Tibial nerve (tissue), 4 donors: ENCODE measurements at regions not wholly inside any gene's neighbourhood (a gene's known extent, or its start where the extent isn't known, plus 50 kb on each side); places are given as distances from the start of the nearest gene placed in this dataset.
"Not testable (repeated sequence)": the region's sequence is repeated elsewhere in the genome, so short reads cannot be mapped to it uniquely, and the experiment has no call there.

Experiments used
- DNase-seq, 2 donors: peaks; one replicate each; pipeline ENCODE4 v3.0.0-alpha.2; 2019; ENCODE audit warnings: low spot score in 2 of 2
- H3K27ac ChIP-seq, 4 donors: fragments of 200-600 bp; sonication (generic) in 3 of 4; one replicate each; pipeline ENCODE4 v1.5.1; 2017 to 2019; ENCODE audit warnings: mild to moderate bottlenecking in 1 of 4
- H3K27me3 ChIP-seq, 2 donors: fragments of 200-600 bp; sonication (generic) in 1 of 2; one replicate each; pipeline versions ENCODE4 v1.5.1 to v1.6.0; 2017 to 2019
- H3K36me3 ChIP-seq, 3 donors: fragments of 200-600 bp; sonication (generic); one replicate each; pipeline ENCODE4 v1.5.1; 2018 to 2019
- H3K4me1 ChIP-seq, 4 donors: fragments of 200-600 bp; sonication (generic) in 3 of 4; one replicate each; pipeline ENCODE4 v1.5.1; 2017 to 2019
- H3K4me3 ChIP-seq, 4 donors: fragments of 200-600 bp; sonication (generic) in 3 of 4; one replicate each; pipeline ENCODE4 v1.5.1; 2017 to 2019; ENCODE audit warnings: mild to moderate bottlenecking in 1 of 4, moderate library complexity in 1 of 4
- H3K9me3 ChIP-seq, 4 donors: fragments of 200-600 bp; sonication (generic) in 3 of 4; one replicate each; pipeline ENCODE4 v1.5.1; 2017 to 2019
- EP300 ChIP-seq, 2 donors: sonication (generic); formaldehyde crosslinking; IDR thresholded peaks; one replicate each; pipeline ENCODE4 v1.6.1; 2017; ENCODE audit warnings: antibody characterized with exemption in 2 of 2, mild to moderate bottlenecking in 1 of 2
- POLR2A ChIP-seq, 2 donors: fragments of 450-650 bp; IDR thresholded peaks; one replicate each; pipeline ENCODE4 v1.6.1; 2017; ENCODE audit warnings: antibody characterized with exemption in 2 of 2, mild to moderate bottlenecking in 2 of 2, moderate library complexity in 2 of 2
- WGBS, 2 donors: methylation state at CpG; one replicate each; pipeline ENCODE4 v1.1.5; 2018; 5-methylcytosine and 5-hydroxymethylcytosine counted together
- TF ChIP-seq, protein P1 (sequence below), 5 experiments: fragments of 200-600 bp in 3 of 5; fragments of 450-650 bp in 2 of 5; sonication (generic) in 3 of 5; IDR thresholded peaks; one replicate each; pipeline ENCODE4 v1.5.1; 2016 to 2019; ENCODE audit warnings: antibody characterized with exemption in 5 of 5, mild to moderate bottlenecking in 3 of 5, moderate library complexity in 2 of 5

DNA sequence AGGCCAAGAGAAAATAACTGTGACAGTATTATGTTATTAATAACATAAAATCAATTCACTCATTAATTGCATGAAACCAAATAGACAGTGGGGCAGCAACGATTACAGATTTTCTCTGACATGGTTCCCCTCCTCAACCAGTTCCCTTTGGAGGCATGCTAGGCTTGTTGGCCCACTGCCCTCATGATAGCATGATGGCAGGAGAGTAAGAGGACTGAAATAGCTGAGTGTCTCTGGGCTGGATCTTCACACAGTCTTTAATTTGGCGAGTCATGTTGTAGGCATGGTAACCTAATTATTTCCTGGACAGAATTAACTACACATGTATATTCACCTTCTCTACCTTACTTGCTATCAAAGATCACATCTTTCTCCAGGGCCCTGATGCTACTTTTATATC is 266.2 kb upstream of the PELI2 start:
- WGBS, 2 donors: 80 to 94% methylated on average over 2 of the region's 2 CpGs
- TF ChIP-seq, protein P1, sequence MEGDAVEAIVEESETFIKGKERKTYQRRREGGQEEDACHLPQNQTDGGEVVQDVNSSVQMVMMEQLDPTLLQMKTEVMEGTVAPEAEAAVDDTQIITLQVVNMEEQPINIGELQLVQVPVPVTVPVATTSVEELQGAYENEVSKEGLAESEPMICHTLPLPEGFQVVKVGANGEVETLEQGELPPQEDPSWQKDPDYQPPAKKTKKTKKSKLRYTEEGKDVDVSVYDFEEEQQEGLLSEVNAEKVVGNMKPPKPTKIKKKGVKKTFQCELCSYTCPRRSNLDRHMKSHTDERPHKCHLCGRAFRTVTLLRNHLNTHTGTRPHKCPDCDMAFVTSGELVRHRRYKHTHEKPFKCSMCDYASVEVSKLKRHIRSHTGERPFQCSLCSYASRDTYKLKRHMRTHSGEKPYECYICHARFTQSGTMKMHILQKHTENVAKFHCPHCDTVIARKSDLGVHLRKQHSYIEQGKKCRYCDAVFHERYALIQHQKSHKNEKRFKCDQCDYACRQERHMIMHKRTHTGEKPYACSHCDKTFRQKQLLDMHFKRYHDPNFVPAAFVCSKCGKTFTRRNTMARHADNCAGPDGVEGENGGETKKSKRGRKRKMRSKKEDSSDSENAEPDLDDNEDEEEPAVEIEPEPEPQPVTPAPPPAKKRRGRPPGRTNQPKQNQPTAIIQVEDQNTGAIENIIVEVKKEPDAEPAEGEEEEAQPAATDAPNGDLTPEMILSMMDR (IDR thresholded peaks at IDR 0.05): no peak
- TF ChIP-seq POLR2A (IDR thresholded peaks at IDR 0.05) (no peak), EP300 (IDR thresholded peaks at IDR 0.05) (no peak)

DNA sequence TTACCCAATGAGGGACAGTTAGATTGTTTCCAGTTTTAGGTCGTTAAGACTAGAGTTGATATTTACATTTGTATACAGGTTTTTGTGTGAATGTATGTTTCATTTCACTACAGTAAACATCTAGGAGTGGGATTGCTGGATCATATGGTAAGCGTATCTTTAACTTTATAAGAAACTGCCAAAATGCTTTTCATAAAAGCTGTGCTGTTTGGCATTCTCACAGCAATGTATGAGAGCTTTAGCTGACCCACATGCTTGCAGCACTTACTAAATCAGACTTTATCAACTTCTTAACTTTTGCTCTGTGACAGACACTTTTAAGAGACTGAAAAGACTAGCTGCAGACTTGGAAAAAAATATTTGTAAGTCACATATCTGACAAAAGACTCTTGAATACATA is 262.5 kb upstream of the PELI2 start:
- TF ChIP-seq POLR2A (IDR thresholded peaks at IDR 0.05) (no peak), EP300 (IDR thresholded peaks at IDR 0.05) (no peak)
- TF ChIP-seq, protein P1 (IDR thresholded peaks at IDR 0.05): no peak
- 51 to 67% methylated on average over 2 of the region's 2 CpGs for WGBS, 2 donors
- Histone ChIP-seq H3K9me3 (peaks cover 0 to 4% (median 0%) of the 10 kb centered on the region in 4 donors), H3K27ac (no peak overlapping the region), H3K4me3 (no peak overlapping the region), H3K27me3 (no peaks in the 10 kb centered on the region), H3K36me3 (no peaks in the 10 kb centered on the region), H3K4me1 (peaks cover 0 to 7% (median 0%) of the 10 kb centered on the region in 4 donors)
- DNase-seq: no peak

More for the DNA sequence above, 266.2 kb upstream of the PELI2 start:
- Histone ChIP-seq H3K36me3 (no peaks in the 10 kb centered on the region), H3K4me3 (no peak overlapping the region), H3K27ac (no peak overlapping the region), H3K4me1 (peaks cover 0 to 18% (median 2%) of the 10 kb centered on the region in 4 donors), H3K9me3 (no peaks in the 10 kb centered on the region), H3K27me3 (no peaks in the 10 kb centered on the region)
- DNase-seq: no peak

DNA sequence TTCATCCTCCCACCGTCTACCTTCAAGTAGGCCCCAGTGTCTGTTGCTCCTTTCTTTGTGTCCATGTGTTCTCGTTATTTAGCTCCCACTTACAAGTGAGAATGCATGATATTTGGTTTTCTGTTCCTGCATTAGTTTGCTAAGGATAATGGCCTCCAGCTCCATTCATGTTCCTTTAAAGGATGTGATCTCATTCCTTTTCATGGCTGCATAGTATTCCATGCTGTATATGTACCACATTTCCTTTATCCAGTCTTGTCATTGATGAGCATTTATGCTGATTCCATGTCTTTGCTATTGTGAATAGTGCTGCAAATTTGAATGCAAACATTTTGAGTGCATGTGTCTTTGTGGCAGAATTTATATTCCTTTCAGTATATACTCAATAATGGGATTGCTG is 259.6 kb upstream of the PELI2 start:
- H3K36me3 ChIP-seq: no peaks in the 10 kb centered on the region
- no peak overlapping the region for H3K4me3 ChIP-seq
- TF ChIP-seq, protein P1 (IDR thresholded peaks at IDR 0.05): no peak
- TF ChIP-seq EP300 (IDR thresholded peaks at IDR 0.05) (no peak), POLR2A (IDR thresholded peaks at IDR 0.05) (no peak)
- H3K9me3 ChIP-seq: peaks cover 0 to 7% (median 0%) of the 10 kb centered on the region in 4 donors
- no peak for DNase-seq
- no peaks in the 10 kb centered on the region for H3K27me3 ChIP-seq
- WGBS, 2 donors: 89 to 98% methylated on average over 2 of the region's 2 CpGs
- H3K27ac ChIP-seq: no peak overlapping the region
- no peaks in the 10 kb centered on the region for H3K4me1 ChIP-seq

DNA sequence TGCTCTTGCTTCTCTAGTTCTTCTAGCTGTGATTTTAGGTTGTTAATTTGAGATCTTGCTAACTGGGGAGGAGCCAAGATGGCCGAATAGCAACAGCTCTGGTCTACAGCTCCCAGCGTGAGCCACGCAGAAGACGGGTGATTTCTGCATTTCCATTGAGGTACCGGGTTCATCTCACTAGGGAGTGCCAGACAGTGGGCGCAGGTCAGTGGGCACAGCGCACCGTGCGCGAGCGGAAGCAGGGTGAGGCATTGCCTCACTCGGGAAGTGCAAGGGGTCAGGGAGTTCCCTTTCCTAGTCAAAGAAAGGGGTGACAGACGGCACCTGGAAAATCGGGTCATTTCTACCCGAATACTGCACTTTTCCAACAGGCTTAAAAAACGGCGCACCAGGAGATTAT is 256.6 kb upstream of the PELI2 start:
- not testable (repeated sequence) for H3K36me3 ChIP-seq, H3K27ac ChIP-seq, H3K27me3 ChIP-seq, H3K4me3 ChIP-seq, H3K4me1 ChIP-seq, DNase-seq
- 95 to 97% methylated on average over 17 of the region's 17 CpGs for WGBS, 2 donors
- peaks cover 0 to 20% (median 0%) of the 10 kb centered on the region in 4 donors for H3K9me3 ChIP-seq

DNA sequence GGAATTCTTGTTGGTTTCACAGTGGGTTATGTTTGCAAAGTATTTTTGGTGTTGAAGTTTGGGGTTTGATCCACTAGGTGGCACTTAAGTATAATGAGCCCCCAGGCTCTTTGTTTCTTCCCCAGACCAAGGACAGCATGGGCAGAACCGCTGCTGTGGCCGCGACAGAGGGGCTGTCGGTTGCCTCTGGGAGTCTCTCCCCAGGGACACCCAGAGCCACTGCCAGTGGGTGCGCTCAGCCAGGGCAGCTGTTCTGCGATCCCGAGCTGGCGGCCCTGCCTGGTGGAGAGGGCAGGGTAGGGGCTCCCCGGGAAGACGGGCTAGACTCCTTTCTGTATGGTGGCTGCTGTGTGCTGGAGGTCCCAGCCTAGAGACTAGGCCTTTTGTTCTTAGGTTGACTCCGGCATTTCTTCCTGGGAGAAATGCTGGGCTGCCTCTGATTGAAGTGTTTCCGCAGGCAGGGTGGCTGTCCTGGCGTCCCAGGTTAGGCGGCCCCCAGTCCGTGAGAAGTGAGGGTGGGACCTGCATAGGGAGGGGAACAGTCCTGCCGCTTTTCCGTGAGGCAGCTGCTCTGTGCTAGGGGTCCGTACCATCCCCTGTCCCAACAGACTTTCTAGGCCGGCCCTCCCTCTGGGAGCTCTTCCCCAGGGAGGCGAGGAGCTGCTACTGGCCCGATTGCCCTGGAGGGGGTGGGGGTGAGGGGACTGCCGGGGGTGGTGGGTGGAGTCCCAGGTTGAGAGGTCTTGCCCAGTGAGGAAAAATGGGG is 253.1 kb upstream of the PELI2 start:
- no peak for DNase-seq
- TF ChIP-seq, protein P1 (IDR thresholded peaks at IDR 0.05): no peak
- no peak for TF ChIP-seq POLR2A (IDR thresholded peaks at IDR 0.05)
- no peak for TF ChIP-seq EP300 (IDR thresholded peaks at IDR 0.05)
- peaks cover 0 to 20% (median 0%) of the 10 kb centered on the region in 4 donors for H3K9me3 ChIP-seq
- WGBS, 2 donors: 85 to 88% methylated on average over 21 to 22 of the region's 22 CpGs
- peaks cover 0 to 6% (median 2%) of the 10 kb centered on the region in 4 donors for H3K4me1 ChIP-seq
- no peaks in the 10 kb centered on the region for H3K27me3 ChIP-seq
- no peak overlapping the region for H3K27ac ChIP-seq
- no peaks in the 10 kb centered on the region for H3K36me3 ChIP-seq
- no peak overlapping the region for H3K4me3 ChIP-seq
